WI38 (cell line): ENCODE measurements at regions not wholly inside any gene's neighbourhood (a gene's known extent, or its start where the extent isn't known, plus 50 kb on each side); places are given as distances from the start of the nearest gene placed in this dataset.

Source experiments
- H3K4me3 ChIP-seq: 2 replicates; pipeline ENCODE4 v1.5.1; 2011; ENCODE audit warnings: low read depth, mild to moderate bottlenecking, control low read depth, low read length
- TF ChIP-seq, protein P1 (sequence below): IDR thresholded peaks from 2 replicates; pipeline ENCODE4 v1.5.1; 2012; ENCODE audit warnings: low read depth, mild to moderate bottlenecking, control low read depth, low read length

DNA sequence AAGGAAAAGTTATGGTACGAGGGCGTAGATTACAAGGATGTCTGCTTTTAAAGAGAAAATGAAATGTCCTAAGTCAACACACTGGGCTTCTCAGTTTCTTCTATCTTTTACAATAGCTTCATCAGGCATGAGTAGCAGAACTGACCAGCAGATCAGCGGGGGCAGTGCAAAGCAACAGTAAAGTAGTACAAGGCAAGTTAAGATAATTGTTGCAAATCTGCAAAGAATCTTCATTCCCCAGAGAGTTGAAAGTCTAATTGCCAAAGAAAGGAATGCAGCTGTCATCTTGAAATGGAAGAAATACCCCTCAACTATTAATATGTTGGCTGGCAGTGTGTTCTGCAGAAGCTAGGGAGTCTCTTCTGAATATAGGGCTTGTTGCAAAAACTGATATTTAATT is 60.2 kb upstream of the SLC39A10 start:
- no peak overlapping the region for H3K4me3 ChIP-seq
- TF ChIP-seq, protein P1, sequence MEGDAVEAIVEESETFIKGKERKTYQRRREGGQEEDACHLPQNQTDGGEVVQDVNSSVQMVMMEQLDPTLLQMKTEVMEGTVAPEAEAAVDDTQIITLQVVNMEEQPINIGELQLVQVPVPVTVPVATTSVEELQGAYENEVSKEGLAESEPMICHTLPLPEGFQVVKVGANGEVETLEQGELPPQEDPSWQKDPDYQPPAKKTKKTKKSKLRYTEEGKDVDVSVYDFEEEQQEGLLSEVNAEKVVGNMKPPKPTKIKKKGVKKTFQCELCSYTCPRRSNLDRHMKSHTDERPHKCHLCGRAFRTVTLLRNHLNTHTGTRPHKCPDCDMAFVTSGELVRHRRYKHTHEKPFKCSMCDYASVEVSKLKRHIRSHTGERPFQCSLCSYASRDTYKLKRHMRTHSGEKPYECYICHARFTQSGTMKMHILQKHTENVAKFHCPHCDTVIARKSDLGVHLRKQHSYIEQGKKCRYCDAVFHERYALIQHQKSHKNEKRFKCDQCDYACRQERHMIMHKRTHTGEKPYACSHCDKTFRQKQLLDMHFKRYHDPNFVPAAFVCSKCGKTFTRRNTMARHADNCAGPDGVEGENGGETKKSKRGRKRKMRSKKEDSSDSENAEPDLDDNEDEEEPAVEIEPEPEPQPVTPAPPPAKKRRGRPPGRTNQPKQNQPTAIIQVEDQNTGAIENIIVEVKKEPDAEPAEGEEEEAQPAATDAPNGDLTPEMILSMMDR = no peak

DNA sequence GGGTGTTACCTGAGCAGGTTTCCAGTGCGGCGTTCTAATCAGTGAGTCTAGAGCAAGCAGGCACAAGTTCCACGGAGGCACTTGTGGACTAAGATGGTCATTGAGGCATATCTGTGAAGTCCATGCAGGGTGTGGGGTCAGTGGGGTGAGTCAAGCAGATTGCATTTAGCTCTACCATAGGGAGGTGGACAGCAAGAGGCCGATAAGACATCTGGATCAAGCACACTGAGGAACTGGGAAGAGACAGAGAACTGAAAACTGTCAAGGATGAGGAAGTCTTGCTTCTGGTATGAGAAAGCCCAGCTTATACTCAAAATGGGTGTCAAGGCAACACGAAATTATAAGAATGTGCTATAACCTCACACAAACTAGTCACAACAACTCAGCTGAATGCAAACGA is 61.2 kb upstream of the SLC39A10 start:
- no peak overlapping the region for H3K4me3 ChIP-seq
- TF ChIP-seq, protein P1 = no peak

DNA sequence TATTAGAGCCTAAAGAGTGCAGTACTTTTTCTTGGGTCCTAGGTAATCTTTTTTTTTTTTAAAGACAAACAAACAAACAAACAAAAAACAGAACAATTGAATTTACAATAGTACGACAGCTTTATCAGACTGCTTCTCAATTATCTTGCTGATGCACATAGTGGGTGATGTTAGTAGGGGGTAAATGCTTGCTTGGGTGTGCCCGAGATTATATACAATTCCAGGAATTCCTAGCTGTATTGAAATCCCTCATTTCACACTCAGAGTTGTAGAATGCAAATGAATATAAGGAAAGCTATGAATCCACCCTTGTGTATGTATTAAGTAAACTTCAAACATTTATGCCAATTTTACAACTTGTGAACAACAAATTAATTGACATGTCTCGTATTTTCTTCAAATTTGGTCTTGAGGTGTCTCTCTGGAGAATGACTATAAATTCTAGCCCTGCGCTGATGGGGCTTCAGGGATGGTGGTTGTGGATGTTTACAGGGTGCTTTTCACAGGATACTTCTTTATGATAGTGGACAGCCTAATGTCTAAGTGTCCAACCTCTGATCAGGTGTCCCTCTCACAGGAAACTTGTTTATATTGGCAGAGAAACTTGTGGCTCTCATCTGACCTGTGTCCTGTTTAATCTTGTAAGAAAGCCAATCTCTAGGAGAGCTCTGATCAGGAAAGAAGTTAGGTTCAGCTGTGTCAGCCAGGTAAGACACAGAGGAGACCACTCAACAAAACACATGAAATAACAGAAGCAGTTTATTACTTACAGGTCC is 61.9 kb upstream of the SLC39A10 start:
- no peak overlapping the region for H3K4me3 ChIP-seq
- TF ChIP-seq, protein P1 = no peak

DNA sequence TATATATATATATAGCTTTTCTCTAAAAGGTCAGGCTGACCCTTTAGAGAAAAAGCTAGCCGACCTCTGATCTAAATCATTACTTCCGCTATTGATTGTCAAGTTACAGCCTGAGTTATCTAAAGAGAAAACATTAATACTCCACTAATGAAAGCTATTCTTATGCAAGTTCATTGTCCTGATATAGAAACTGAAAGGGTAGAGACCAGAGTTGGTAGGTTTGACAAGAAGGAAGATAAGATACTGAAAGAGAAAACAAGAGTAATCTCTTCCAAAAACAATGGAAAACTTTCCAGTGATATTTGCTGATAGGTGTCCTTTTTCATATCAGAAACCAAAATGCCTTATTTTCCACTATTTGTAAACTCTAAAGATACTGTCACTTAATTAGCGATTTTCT is 62.8 kb upstream of the SLC39A10 start:
- TF ChIP-seq, protein P1 = no peak
- no peak overlapping the region for H3K4me3 ChIP-seq

DNA sequence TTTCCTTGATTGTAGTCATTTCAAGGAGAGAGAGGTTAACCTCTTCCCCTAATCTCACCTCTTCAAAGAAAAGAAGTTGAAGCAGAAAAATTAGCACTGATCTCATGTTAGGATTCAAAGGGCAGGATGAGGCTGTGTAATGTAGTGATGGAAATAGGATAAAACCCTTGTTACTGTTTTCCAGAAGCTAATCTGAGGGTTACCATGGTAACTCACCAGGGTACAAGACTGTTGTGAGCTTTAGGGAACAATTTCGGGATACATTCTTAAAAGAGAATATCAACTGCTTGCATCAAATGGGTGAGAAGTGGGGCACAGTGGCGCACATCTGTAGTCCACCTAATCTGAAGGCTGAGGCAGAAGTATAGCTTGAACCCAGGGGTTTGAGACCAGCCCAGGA is 64.9 kb upstream of the SLC39A10 start:
- H3K4me3 ChIP-seq = no peak overlapping the region
- TF ChIP-seq, protein P1 = no peak

DNA sequence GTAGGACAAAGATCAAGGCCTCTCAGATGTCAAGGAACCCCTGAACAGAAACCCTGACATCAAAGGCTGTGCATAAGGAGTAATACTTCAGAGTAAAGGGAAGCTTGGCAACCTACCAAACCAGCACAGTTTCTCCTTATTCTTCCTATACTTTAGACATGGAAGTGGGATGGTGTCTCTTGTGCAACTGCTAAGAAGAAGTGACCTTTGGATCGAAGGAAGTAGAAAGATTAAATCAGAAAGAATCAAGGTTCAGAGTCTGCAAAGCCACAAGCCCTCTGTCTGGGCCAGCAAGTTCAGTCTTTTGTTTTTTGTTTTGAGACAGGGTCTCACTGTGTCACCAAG is 66.2 kb upstream of the SLC39A10 start:
- TF ChIP-seq, protein P1 = no peak
- no peak overlapping the region for H3K4me3 ChIP-seq

DNA sequence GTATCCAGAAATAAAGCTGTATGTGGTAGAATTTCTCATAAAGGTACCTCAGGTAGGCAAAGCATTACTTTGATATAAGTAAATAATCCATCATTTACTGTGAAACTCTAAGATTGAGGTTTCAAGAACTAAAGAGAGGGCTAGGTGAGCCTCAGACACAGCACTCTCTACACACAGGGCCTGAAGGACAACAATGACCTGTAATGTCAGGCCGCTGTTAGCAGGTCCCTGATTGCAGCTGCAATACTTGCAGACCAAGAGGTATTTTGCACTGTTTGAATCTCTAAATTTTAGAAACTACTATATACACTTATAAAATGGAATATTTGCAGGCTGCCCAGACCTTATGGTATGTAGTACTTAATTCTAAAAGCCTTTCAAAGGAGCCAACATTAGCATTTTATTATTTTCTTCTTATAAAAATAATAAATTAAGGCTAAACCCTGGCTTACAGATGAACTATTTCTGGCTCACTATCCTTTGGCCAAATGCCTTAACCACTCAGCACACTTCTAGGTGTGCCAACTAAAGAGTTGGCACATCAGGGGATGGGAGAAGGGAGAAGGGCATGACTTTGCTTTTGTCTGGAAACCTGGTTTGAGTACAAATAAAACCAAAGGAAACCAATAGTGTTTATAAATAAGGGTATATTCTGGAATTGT is 66.7 kb upstream of the SLC39A10 start:
- TF ChIP-seq, protein P1 = no peak
- H3K4me3 ChIP-seq = no peak overlapping the region
